ENCODE measurements at regions not wholly inside any gene's neighbourhood (a gene's known extent, or its start where the extent isn't known, plus 50 kb on each side); places are given as distances from the start of the nearest gene placed in this dataset.

DNA sequence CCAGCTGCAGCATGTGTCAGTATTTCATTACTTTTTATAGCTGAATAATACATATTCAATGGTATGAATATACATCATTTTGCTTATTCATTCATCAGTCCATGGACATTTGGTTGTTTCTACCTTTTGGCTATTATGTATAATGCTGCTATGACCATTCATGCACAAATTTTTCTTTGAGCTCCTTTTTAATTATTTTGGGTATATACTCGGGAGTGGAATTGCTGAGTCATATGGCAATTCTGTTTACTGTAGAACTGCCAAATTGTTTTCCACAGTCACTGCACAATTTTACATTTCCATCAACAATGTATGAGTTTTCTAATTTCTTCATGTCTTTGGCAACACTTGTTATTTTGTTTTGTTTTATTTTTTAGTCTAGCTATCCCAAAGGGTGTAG lies 405.9 kb upstream of the PITX2 start:
- Histone ChIP-seq H3K4me1 (no peaks in the 10 kb centered on the region), H3K4me3 (no peak overlapping the region), H3K9me3 (no peaks in the 10 kb centered on the region), H3K27ac (no peak overlapping the region), H3K4me2 (no peak overlapping the region)
- ATAC-seq = no peak
- no peak for DNase-seq (ENCODE audit: low read depth in 1 of 2, low spot score in 1 of 2)
- FAIRE-seq = no peak
- WGBS (ENCODE audit: missing lambda C conversion rate) = 16% methylated on average over 1 of the region's 1 CpG
- ChIA-PET CTCF (interaction anchor here (0.6 kb wide), 1 partner anchor 805 kb away, joined by 6 read pairs; no protein-coding TSS in a partner anchor), POLR2A (no interaction called here)
- TF ChIP-seq RCOR1 (IDR thresholded peaks at IDR 0.05; ENCODE audit: low read depth, low read length) (no peak), NFE2L2 (conservative IDR thresholded peaks at IDR 0.05; ENCODE audit: low read length) (peak; percentile 35; the same call in 1 of the 2 replicates), JUNB (IDR thresholded peaks at IDR 0.05) (no peak)

DNA sequence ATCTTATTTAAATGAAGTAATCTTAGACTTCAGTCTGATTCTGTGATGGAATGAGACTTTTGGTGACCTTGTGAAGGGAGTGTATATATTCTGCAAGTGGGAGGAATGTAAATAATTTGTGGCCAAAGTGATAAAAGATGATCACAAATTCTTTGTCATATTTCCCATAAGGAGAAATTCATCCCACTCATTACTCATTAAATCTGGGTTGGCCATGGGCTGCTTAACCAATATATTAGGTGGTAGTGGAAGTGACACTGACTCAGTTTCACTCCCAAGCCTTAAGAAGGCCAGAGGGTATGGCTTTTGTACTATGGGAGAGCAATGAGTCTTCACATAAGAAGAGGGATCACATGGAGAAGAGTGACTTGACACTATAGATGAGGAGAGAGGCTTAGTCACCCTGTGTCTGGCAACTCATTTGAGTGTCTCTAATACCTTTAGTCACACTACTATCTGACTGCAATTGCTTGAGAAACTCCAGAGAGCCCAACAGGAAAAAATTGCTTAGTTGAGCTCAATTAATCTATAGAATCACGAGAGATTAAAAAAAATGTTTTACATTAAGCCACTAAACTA lies 408.2 kb upstream of the PITX2 start:
- FAIRE-seq (no peak), ATAC-seq (no peak), DNase-seq (ENCODE audit: low read depth in 1 of 2, low spot score in 1 of 2) (no peak)
- Histone ChIP-seq H3K27ac (no peak overlapping the region), H3K9me3 (no peaks in the 10 kb centered on the region), H3K4me2 (no peak overlapping the region), H3K4me1 (no peaks in the 10 kb centered on the region), H3K4me3 (no peak overlapping the region)
- CTCF ChIA-PET = no interaction called here
- POLR2A ChIA-PET = no interaction called here
- 0% methylated on average over 1 of the region's 1 CpG for WGBS (ENCODE audit: missing lambda C conversion rate)
- no peak for TF ChIP-seq HOXB13 (CRISPR knock-in tag; IDR thresholded peaks at IDR 0.05; ENCODE audit: low read depth)
- no peak for TF ChIP-seq MYC (IDR thresholded peaks at IDR 0.05; ENCODE audit: borderline replicate concordance, low read length)
- TF ChIP-seq, protein P1, sequence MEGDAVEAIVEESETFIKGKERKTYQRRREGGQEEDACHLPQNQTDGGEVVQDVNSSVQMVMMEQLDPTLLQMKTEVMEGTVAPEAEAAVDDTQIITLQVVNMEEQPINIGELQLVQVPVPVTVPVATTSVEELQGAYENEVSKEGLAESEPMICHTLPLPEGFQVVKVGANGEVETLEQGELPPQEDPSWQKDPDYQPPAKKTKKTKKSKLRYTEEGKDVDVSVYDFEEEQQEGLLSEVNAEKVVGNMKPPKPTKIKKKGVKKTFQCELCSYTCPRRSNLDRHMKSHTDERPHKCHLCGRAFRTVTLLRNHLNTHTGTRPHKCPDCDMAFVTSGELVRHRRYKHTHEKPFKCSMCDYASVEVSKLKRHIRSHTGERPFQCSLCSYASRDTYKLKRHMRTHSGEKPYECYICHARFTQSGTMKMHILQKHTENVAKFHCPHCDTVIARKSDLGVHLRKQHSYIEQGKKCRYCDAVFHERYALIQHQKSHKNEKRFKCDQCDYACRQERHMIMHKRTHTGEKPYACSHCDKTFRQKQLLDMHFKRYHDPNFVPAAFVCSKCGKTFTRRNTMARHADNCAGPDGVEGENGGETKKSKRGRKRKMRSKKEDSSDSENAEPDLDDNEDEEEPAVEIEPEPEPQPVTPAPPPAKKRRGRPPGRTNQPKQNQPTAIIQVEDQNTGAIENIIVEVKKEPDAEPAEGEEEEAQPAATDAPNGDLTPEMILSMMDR (IDR thresholded peaks at IDR 0.05) = no peak
- no peak for TF ChIP-seq EHF (CRISPR knock-in tag; IDR thresholded peaks at IDR 0.05)
- no peak for TF ChIP-seq HDAC2 (IDR thresholded peaks at IDR 0.05)
- TF ChIP-seq, protein P2, sequence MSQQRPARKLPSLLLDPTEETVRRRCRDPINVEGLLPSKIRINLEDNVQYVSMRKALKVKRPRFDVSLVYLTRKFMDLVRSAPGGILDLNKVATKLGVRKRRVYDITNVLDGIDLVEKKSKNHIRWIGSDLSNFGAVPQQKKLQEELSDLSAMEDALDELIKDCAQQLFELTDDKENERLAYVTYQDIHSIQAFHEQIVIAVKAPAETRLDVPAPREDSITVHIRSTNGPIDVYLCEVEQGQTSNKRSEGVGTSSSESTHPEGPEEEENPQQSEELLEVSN (IDR thresholded peaks at IDR 0.05; ENCODE audit: borderline replicate concordance, low read depth) = no peak

DNA sequence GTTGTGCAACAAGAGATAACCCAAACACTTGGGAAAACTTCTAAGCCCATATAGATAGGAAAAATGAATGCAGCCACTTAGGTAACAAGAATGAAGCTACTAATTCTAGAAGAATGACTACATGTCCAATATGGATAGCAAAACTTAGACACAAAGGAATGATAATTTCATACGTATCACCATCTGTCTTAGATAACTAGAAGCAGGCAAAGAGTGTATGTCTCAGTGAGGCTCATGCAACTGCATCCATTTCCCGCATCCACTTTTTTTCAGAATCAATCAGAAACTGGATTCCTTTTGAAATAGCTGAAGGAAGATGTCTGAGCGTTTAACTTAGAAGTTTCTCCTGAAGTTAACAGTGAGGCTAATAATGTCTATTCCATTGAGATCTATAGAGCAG lies 408.7 kb upstream of the PITX2 start:
- no peak for DNase-seq (ENCODE audit: low read depth in 1 of 2, low spot score in 1 of 2)
- H3K9me3 ChIP-seq = no peaks in the 10 kb centered on the region
- no peak for ATAC-seq
- H3K4me3 ChIP-seq = no peak overlapping the region
- WGBS (ENCODE audit: missing lambda C conversion rate) = 60% methylated on average over 3 of the region's 3 CpGs
- no peak for FAIRE-seq
- H3K27ac ChIP-seq = no peak overlapping the region
- ChIA-PET POLR2A (no interaction called here), CTCF (no interaction called here)
- H3K4me1 ChIP-seq = no peaks in the 10 kb centered on the region
- TF ChIP-seq, protein P3, sequence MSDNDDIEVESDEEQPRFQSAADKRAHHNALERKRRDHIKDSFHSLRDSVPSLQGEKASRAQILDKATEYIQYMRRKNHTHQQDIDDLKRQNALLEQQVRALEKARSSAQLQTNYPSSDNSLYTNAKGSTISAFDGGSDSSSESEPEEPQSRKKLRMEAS (IDR thresholded peaks at IDR 0.05) = no peak
- no peak for TF ChIP-seq HOXB5 (CRISPR knock-in tag; IDR thresholded peaks at IDR 0.05)
- TF ChIP-seq FOSB (CRISPR knock-in tag; IDR thresholded peaks at IDR 0.05) = no peak
- no peak for TF ChIP-seq ZSCAN20 (CRISPR knock-in tag; IDR thresholded peaks at IDR 0.05)
- no peak overlapping the region for H3K4me2 ChIP-seq

DNA sequence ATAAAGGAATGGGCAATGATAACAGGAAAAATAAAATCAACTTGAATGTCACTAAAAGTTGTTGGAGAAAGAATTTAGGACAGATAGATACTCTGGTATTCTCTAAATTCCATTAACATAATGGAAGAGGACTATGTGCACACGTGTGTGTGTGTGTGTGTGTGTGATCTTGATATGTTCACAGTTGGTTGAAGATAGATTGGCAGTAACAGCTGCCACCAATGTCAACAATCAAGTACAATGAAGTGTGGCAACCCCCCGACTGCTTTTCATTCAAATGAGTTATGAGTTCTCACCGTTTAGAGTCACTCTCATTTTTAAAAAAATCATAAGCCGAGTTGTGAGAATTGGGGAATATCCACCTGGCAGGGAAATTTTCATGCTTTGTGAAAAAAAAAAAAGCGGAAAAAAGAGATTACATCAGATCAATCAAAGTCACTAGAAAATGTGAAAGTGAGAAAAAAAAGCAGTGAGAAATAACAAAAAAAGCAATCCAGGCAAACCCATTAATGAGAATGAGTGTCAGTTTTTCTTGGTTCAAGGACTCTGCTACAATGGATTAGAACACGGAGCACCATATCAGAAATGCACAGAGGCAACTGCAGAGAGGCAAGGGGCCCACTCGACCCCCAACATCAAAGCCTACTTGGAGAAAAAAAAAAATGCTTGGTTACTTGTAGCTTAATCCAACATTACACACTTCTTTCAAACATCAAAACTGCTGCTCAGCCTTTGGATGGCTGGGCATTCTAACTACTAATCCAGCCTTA lies 414.9 kb upstream of the PITX2 start:
- ChIA-PET POLR2A (no interaction called here), CTCF (no interaction called here)
- FAIRE-seq = no peak
- Histone ChIP-seq H3K4me1 (no peaks in the 10 kb centered on the region), H3K9me3 (no peaks in the 10 kb centered on the region), H3K4me2 (no peak overlapping the region), H3K4me3 (no peak overlapping the region), H3K27ac (no peak overlapping the region)
- 20% methylated on average over 7 of the region's 7 CpGs for WGBS (ENCODE audit: missing lambda C conversion rate)
- no peak for ATAC-seq
- no peak for TF ChIP-seq PHF8 (IDR thresholded peaks at IDR 0.05; ENCODE audit: borderline replicate concordance, low read depth)
- TF ChIP-seq HOXB5 (CRISPR knock-in tag; IDR thresholded peaks at IDR 0.05) = no peak
- TF ChIP-seq, protein P4, sequence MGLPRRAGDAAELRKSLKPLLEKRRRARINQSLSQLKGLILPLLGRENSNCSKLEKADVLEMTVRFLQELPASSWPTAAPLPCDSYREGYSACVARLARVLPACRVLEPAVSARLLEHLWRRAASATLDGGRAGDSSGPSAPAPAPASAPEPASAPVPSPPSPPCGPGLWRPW (IDR thresholded peaks at IDR 0.05) = no peak
- TF ChIP-seq KDM1A (IDR thresholded peaks at IDR 0.05; ENCODE audit: low read depth) = no peak
- TF ChIP-seq, protein P5, sequence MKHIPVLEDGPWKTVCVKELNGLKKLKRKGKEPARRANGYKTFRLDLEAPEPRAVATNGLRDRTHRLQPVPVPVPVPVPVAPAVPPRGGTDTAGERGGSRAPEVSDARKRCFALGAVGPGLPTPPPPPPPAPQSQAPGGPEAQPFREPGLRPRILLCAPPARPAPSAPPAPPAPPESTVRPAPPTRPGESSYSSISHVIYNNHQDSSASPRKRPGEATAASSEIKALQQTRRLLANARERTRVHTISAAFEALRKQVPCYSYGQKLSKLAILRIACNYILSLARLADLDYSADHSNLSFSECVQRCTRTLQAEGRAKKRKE (CRISPR knock-in tag; IDR thresholded peaks at IDR 0.05; ENCODE audit: low read depth) = no peak
- DNase-seq (ENCODE audit: low read depth in 1 of 2, low spot score in 1 of 2) = no peak
